Right hindlimb (tissue), 1 donor: ENCODE measurements at regions not wholly inside any gene's neighbourhood (a gene's known extent, or its start where the extent isn't known, plus 50 kb on each side); places are given as distances from the start of the nearest gene placed in this dataset.
"Not testable (repeated sequence)": the region's sequence is repeated elsewhere in the genome, so short reads cannot be mapped to it uniquely, and the experiment has no call there.

ENCODE experiments used
- DNase-seq: peaks from one replicate; pipeline ENCODE4 v3.0.0-alpha.2; 2018

GRCh38 chr5:56731473-56731872 lies 83.9 kb upstream of the MAP3K1 start:
- DNase-seq = not testable (repeated sequence)

- no peak for DNase-seq
These were observed 85.9 kb upstream of the MAP3K1 start for GRCh38 chr5:56729488-56729887.

- DNase-seq = no peak
These were observed 89.5 kb upstream of the MAP3K1 start for GRCh38 chr5:56725711-56726411.

DNA sequence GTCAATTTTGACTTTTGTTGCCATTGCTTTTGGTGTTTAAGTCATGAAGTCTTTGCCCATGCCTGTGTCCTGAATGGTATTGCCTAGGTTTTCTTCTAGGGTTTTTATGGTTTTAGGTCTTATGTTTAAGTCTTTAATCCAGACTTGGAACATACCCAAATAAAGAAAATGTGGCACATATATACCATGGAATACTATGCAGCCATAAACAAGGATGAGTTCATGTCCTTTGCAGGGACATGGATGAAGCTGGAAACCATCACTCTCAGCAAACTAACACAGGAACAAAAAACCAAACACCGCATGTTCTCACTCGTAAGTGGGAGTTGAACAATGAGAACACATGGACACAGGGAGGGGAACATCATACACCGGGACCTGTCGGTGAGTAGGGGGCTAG lies 90.5 kb upstream of the MAP3K1 start:
- DNase-seq = not testable (repeated sequence)

DNA sequence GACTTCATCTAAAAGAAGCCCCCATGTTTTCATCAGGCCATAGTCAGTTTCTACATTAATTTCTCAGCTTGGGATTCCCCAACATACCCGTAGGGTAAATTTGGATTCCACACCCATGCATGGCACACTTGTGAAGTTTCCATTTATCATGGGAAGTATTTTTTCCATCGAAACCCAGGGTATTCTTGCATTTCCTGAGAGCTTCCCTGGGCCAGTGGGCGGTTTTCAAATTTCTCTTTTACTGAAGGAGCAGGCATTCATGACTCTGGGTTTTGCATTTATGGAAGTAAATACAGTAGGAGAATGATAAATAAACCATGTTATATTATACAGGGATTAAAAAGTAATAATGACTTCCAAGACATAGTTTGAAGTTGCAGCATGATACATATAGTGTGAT lies 93.0 kb upstream of the MAP3K1 start:
- no peak for DNase-seq

GRCh38 chr5:56717253-56717987 lies 97.9 kb upstream of the MAP3K1 start:
- no peak for DNase-seq

- DNase-seq = no peak
These were observed 99.4 kb upstream of the MAP3K1 start for GRCh38 chr5:56715986-56716385.

DNA sequence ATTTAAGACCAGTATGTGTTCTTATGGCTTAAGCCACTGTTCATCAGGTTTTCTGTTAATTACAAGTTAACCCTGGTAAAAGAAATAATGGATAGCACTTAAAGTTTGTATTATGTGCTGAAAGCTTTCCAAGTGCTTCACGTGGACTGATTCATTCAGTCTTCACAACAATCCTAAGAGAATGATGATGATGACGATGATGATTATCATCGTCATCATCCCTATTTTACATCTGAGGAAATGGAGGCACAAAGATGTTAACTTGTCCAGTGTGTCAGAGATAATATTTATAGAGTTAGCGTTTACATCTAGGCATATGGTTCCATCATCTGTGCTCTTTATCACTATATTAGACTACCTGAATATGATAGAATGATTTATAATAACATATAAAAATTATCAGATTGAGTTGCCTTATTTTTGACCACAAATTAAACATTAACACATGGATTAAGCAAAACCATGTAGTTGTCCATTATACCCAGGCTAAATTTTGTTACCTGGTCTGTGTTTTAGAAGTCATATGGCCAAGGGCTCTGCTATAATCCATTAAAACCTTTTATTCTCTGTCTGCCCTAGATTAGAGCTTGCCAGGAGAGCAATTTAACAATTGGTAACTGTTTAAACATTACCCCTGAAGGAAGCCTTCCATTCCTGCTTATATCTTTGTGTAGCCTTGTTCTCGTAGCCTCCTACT lies 102.3 kb upstream of the MAP3K1 start:
- no peak for DNase-seq

- DNase-seq = no peak
These were observed 104.3 kb upstream of the MAP3K1 start for GRCh38 chr5:56710826-56711590.

DNA sequence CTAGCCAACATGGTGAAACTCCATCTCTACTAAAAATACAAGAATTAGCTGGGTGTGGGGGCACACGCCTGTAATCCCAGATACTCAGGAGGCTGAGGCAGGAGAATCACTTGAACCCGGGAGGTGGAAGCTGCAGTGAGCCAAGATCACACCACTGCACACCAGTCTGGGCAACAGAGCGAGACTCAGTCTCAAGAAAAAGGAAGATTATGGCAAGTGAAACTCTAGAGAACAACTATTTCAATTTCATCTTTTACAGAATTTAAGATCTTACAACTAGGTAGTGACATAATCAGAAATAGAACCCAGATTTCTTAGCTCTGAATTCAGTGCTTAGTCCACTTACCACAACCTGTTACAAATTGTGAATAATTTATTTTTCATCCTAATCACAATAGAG lies 108.8 kb upstream of the MAP3K1 start:
- DNase-seq = no peak

DNA sequence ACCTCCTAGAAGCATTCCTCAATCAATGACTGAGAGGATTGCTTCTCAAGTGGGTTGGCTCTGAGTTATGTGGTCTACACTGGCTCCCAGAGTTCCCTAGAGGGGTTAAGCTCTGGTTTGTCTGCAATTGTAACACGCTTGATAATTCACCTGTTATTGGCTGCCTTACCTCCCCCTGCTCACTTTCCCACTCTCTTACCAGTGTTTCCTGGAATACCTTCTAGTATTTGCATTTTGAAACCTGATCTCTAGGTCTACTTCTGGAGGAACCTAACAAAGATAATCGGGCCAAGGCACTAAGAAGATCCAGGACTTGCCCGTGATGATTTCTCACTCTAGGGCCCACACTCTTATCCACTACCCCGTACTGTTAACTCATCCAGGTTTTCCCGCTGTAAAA lies 110.1 kb upstream of the MAP3K1 start:
- no peak for DNase-seq

GRCh38 chr5:56703952-56704351 lies 111.4 kb upstream of the MAP3K1 start:
- DNase-seq = no peak

DNA sequence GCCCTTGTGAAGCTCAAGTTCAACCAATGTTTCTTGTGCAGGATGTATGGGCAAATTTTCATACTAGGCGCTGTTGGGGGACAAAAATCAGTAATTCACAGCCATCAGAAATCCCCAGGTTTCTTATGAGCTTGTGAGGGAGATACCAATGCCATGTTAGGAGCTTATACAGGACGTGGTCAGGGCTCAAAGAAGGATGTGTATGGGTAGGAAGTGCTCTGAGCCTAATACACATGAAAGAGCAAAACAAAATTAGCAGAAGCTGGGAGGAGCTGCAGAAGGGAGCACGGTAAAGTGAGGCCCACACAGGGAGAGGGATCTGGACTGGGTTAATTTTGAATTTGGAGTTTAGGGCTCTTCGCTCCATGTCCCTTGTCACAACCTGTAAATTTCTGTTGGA lies 114.6 kb upstream of the MAP3K1 start:
- no peak for DNase-seq

DNA sequence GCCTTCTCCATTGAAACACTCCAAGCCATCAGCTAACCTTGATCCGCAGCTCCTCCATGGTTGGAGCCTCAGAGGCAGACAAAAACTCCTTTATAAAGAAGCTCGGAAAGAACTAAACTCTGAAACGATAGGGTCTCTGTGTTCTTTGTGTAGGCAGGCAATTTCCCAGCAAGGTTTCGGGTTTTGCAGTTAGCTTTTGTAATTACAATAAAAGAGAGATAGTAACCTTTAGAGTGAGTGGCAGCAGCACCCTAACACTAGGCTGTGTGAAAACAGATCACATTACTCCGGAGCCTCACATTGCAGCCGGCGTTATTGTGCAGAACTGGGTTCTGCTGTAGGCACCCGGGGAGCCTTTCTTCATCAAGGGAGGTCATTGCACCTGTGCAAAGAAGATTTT lies 115.8 kb upstream of the MAP3K1 start:
- DNase-seq = no peak

GRCh38 chr5:56698463-56699381 lies 116.6 kb upstream of the MAP3K1 start:
- peak; percentile 33 for DNase-seq

- DNase-seq = peak; percentile 58
These were observed 118.4 kb upstream of the MAP3K1 start for GRCh38 chr5:56696900-56697299.

- no peak for DNase-seq
These were observed 122.1 kb upstream of the MAP3K1 start for GRCh38 chr5:56693220-56693579.

DNA sequence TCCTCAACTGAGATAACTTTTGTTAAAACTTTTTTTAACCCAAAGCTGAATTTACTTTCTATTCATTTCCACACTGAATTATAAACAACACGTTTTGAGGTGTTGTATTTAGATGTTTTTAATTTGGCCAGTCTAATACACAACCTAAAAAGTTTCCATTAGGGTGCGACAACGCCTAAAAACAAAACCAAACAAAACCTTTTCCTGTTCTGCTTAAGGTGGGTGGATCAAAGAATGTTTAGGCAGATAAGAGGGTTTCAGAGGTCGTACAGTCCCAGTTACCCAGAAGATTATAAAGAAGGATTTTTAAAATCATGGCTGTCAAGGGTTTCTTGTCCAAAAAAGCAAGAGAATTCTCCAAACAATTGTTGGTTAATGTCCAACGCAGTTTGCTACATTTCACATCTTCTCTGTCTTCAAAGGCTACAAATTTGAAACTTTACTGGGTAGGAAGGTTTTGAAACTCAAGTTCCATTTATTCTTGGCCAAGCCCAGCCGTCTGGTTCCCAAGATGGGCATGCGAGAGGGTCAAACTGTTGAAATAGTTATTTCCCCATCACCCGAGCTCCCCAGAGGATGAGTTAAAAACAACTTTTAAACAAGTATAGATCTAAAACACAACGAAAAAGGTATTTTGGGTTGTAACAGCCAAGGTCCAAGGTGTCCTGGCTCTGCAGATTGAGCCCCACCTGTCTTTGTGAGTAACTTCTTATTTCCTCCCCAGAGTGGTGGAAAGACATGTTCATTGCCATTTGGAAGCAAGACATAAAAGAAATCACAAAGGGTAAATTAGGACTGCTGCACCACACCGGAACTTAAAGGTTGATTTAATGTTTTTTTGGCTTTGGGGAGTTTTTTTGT lies 122.8 kb upstream of the MAP3K1 start:
- no peak for DNase-seq

- no peak for DNase-seq
These were observed 126.9 kb upstream of the MAP3K1 start for GRCh38 chr5:56688402-56688801.

- no peak for DNase-seq
These were observed 128.8 kb upstream of the MAP3K1 start for GRCh38 chr5:56686337-56687195.
